H1 (cell line): ENCODE measurements at regions not wholly inside any gene's neighbourhood (a gene's known extent, or its start where the extent isn't known, plus 50 kb on each side); places are given as distances from the start of the nearest gene placed in this dataset.

Experiments
- CTBP2 ChIP-seq: IDR thresholded peaks from 2 replicates; pipeline ENCODE4 v1.7.0; 2011; ENCODE audit warnings: borderline replicate concordance, mild to moderate bottlenecking, moderate library complexity, mixed read lengths, low read length; ENCODE audit not compliant: insufficient read depth, insufficient read length
- TBP ChIP-seq: IDR thresholded peaks from 2 replicates; pipeline ENCODE4 v1.6.1; 2011; ENCODE audit warnings: low read depth, low read length, improper control_type of control experiment

- TF ChIP-seq TBP (no peak), CTBP2 (no peak)
These were observed 387.8 kb downstream of the KDM5D start (continued) for GRCh38 chrY:19356735-19357134.
